BE2C (cell line): ENCODE measurements at regions not wholly inside any gene's neighbourhood (a gene's known extent, or its start where the extent isn't known, plus 50 kb on each side); places are given as distances from the start of the nearest gene placed in this dataset.

ENCODE experiments used
- DNase-seq: peaks from one replicate; pipeline ENCODE4 v3.0.0-alpha.2; 2020
- H3K27me3 ChIP-seq: fragments of 250-450 bp; sonication (Bioruptor Pico); 2 replicates; pipeline ENCODE4 v1.5.1; 2020; ENCODE audit warnings: mild to moderate bottlenecking
- H3K36me3 ChIP-seq: fragments of 250-450 bp; sonication (Bioruptor Pico); 2 replicates; pipeline ENCODE4 v1.5.1; 2020; ENCODE audit warnings: mild to moderate bottlenecking
- H3K4me1 ChIP-seq: fragments of 250-450 bp; sonication (Bioruptor Pico); 2 replicates; pipeline ENCODE4 v1.5.1; 2020
- H3K4me3 ChIP-seq: 2 replicates; pipeline ENCODE4 v1.5.1; 2011; ENCODE audit warnings: low read depth, low read length
- H3K9me3 ChIP-seq: fragments of 250-450 bp; sonication (Bioruptor Pico); 2 replicates; pipeline ENCODE4 v1.5.1; 2020
- CTCF ChIP-seq: IDR thresholded peaks from 2 replicates; pipeline ENCODE4 v1.5.1; 2012; ENCODE audit warnings: mild to moderate bottlenecking, low read depth, low read length

- no peak for DNase-seq
- Histone ChIP-seq H3K4me3 (no peak overlapping the region), H3K4me1 (peaks cover 4% of the 10 kb centered on the region; the same call in 1 of the 2 replicates), H3K9me3 (no peaks in the 10 kb centered on the region; the same call in 1 of the 2 replicates), H3K36me3 (no peaks in the 10 kb centered on the region), H3K27me3 (no peaks in the 10 kb centered on the region)
- no peak for TF ChIP-seq CTCF
Observed at GRCh38 chr5:56745864-56746263, 69.5 kb upstream of the MAP3K1 start.

GRCh38 chr5:56740868-56741267 lies 74.5 kb upstream of the MAP3K1 start:
- Histone ChIP-seq H3K36me3 (no peaks in the 10 kb centered on the region), H3K9me3 (no peaks in the 10 kb centered on the region; the same call in 1 of the 2 replicates), H3K27me3 (no peaks in the 10 kb centered on the region), H3K4me1 (peaks cover 8% of the 10 kb centered on the region), H3K4me3 (no peak overlapping the region)
- no peak for TF ChIP-seq CTCF
- DNase-seq, result no peak

GRCh38 chr5:56739990-56740389 lies 75.4 kb upstream of the MAP3K1 start:
- Histone ChIP-seq H3K9me3 (no peaks in the 10 kb centered on the region; the same call in 1 of the 2 replicates), H3K4me3 (no peak overlapping the region), H3K4me1 (peaks cover 8% of the 10 kb centered on the region), H3K27me3 (no peaks in the 10 kb centered on the region), H3K36me3 (no peaks in the 10 kb centered on the region)
- no peak for TF ChIP-seq CTCF
- DNase-seq, result no peak

GRCh38 chr5:56737951-56738606 lies 77.3 kb upstream of the MAP3K1 start:
- no peaks in the 10 kb centered on the region for H3K36me3 ChIP-seq
- H3K4me1 ChIP-seq, result peaks cover 8% of the 10 kb centered on the region
- H3K27me3 ChIP-seq, result no peaks in the 10 kb centered on the region
- no peaks in the 10 kb centered on the region for H3K9me3 ChIP-seq
- no peak for TF ChIP-seq CTCF
- no peak overlapping the region for H3K4me3 ChIP-seq
- DNase-seq, result no peak

- DNase-seq, result no peak
- H3K36me3 ChIP-seq, result no peaks in the 10 kb centered on the region
- peaks cover 8% of the 10 kb centered on the region for H3K4me1 ChIP-seq
- H3K27me3 ChIP-seq, result no peaks in the 10 kb centered on the region
- no peak overlapping the region for H3K4me3 ChIP-seq
- H3K9me3 ChIP-seq, result no peaks in the 10 kb centered on the region
- no peak for TF ChIP-seq CTCF
Observed at GRCh38 chr5:56737002-56737621, 78.2 kb upstream of the MAP3K1 start.
